HG02623 (cell line): ENCODE measurements at regions not wholly inside any gene's neighbourhood (a gene's known extent, or its start where the extent isn't known, plus 50 kb on each side); places are given as distances from the start of the nearest gene placed in this dataset.
"Not testable (repeated sequence)": the region's sequence is repeated elsewhere in the genome, so short reads cannot be mapped to it uniquely, and the experiment has no call there.

ENCODE experiments used
- ATAC-seq: cut with Tn5 transposase; IDR thresholded peaks from one replicate; pipeline ENCODE4 v1.9.1; 2021; ENCODE audit warnings: moderate library complexity; ENCODE audit not compliant: unreplicated experiment

GRCh38 chr5:13249854-13250253 lies 694.6 kb downstream of the DNAH5 start:
- ATAC-seq, result no peak

- ATAC-seq, result no peak
Observed at GRCh38 chr5:13248253-13248652, 696.2 kb downstream of the DNAH5 start.

GRCh38 chr5:13246053-13246452 lies 698.4 kb downstream of the DNAH5 start:
- ATAC-seq, result no peak

GRCh38 chr5:13244151-13244550 lies 700.3 kb downstream of the DNAH5 start:
- ATAC-seq, result no peak

GRCh38 chr5:13227513-13227912 lies 717.0 kb downstream of the DNAH5 start:
- no peak for ATAC-seq

GRCh38 chr5:13218518-13218917 lies 726.0 kb downstream of the DNAH5 start:
- no peak for ATAC-seq

- ATAC-seq, result no peak
Observed at GRCh38 chr5:13217636-13218035, 726.9 kb downstream of the DNAH5 start.

- ATAC-seq, result no peak
Observed at GRCh38 chr5:13215806-13216205, 728.7 kb downstream of the DNAH5 start.

GRCh38 chr5:13215370-13215769 lies 729.1 kb downstream of the DNAH5 start:
- no peak for ATAC-seq

- no peak for ATAC-seq
Observed at GRCh38 chr5:13214182-13214581, 730.3 kb downstream of the DNAH5 start.

- no peak for ATAC-seq
Observed at GRCh38 chr5:13212886-13213285, 731.6 kb downstream of the DNAH5 start.

GRCh38 chr5:13211064-13211463 lies 733.4 kb downstream of the DNAH5 start:
- ATAC-seq, result no peak

- no peak for ATAC-seq
Observed at GRCh38 chr5:13207112-13207511, 737.4 kb downstream of the DNAH5 start.

- ATAC-seq, result no peak
Observed at GRCh38 chr5:13201022-13201421, 743.5 kb downstream of the DNAH5 start.

GRCh38 chr5:13198226-13198625 lies 746.3 kb downstream of the DNAH5 start:
- not testable (repeated sequence) for ATAC-seq

GRCh38 chr5:13189532-13189931 lies 755.0 kb downstream of the DNAH5 start:
- no peak for ATAC-seq

- no peak for ATAC-seq
Observed at GRCh38 chr5:13188371-13188770, 756.1 kb downstream of the DNAH5 start.

- ATAC-seq, result no peak
Observed at GRCh38 chr5:13187186-13187585, 757.3 kb downstream of the DNAH5 start.

GRCh38 chr5:13186177-13186576 lies 758.3 kb downstream of the DNAH5 start:
- no peak for ATAC-seq

GRCh38 chr5:13179407-13180087 lies 764.9 kb downstream of the DNAH5 start:
- ATAC-seq, result no peak

- no peak for ATAC-seq
Observed at GRCh38 chr5:13143630-13144029, 800.9 kb downstream of the DNAH5 start.

- ATAC-seq, result no peak
Observed at GRCh38 chr5:13143214-13143613, 801.3 kb downstream of the DNAH5 start.

- ATAC-seq, result no peak
Observed at GRCh38 chr5:13133951-13134350, 810.5 kb downstream of the DNAH5 start.
